GM12873 (cell line): ENCODE measurements at regions not wholly inside any gene's neighbourhood (a gene's known extent, or its start where the extent isn't known, plus 50 kb on each side); places are given as distances from the start of the nearest gene placed in this dataset.

Source experiments
- TF ChIP-seq, protein P1 (sequence below): IDR thresholded peaks from 2 replicates; pipeline ENCODE4 v1.5.1; 2012; ENCODE audit warnings: low read depth, mild to moderate bottlenecking, moderate library complexity, low read length, control low read depth; ENCODE audit not compliant: insufficient read depth; ENCODE audit errors: missing control alignments

DNA sequence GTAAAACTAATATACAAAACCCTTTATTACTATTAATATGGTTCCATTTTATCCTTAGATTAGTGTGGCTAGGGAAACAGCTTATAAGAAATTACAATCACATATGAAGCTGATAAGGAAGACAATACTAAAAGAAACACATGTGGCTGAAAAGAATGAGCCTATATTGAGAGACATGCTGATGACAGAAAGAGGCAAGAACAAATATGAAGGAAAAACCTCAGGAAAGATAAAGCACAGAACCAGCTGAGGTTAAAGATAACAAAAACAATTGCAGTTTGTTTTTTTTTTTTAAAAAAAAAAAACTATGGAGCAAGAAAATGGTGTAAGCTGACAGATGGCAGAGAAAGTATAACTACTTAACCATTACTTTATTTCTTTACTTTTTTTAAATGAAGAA lies 69.2 kb upstream of the OSBPL8 start:
- TF ChIP-seq, protein P1, sequence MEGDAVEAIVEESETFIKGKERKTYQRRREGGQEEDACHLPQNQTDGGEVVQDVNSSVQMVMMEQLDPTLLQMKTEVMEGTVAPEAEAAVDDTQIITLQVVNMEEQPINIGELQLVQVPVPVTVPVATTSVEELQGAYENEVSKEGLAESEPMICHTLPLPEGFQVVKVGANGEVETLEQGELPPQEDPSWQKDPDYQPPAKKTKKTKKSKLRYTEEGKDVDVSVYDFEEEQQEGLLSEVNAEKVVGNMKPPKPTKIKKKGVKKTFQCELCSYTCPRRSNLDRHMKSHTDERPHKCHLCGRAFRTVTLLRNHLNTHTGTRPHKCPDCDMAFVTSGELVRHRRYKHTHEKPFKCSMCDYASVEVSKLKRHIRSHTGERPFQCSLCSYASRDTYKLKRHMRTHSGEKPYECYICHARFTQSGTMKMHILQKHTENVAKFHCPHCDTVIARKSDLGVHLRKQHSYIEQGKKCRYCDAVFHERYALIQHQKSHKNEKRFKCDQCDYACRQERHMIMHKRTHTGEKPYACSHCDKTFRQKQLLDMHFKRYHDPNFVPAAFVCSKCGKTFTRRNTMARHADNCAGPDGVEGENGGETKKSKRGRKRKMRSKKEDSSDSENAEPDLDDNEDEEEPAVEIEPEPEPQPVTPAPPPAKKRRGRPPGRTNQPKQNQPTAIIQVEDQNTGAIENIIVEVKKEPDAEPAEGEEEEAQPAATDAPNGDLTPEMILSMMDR = no peak

DNA sequence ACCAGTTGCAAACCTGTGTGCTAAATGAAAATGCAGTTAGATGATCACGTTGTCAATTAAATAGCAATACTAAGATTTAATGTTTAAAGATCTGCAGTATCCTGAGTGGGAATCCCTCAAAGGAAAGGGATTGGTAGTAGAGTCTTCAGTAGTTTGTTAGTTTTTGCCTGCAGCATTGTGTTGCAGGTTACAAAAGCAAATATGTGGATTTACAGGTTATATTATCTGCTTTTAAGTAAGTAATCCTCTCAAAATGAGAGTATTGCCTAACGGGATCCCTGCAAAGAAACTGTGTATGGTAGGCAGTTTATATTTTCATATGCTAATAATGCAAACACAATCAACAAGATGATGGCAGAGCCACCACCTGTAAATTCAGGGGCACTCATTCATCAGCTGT lies 72.2 kb upstream of the OSBPL8 start:
- TF ChIP-seq, protein P1 = no peak

DNA sequence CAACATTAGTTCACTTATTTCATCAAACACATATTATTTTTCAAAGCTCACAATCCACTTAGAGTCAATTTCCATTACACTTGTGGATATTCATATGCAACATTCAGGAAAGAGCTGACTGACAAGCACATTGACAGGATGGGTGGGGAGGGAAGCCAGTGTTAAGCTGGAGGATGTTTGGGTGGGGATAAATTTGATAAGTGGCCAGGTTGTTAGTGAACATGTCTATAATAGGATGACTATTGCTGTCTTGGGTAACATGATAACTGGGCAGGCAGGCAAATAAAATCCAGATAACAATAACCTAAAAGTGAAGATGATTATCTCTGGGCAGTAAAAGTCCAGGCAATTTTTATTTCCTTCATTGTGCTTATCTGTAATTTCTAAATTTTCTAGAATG lies 73.8 kb upstream of the OSBPL8 start:
- TF ChIP-seq, protein P1 = no peak

DNA sequence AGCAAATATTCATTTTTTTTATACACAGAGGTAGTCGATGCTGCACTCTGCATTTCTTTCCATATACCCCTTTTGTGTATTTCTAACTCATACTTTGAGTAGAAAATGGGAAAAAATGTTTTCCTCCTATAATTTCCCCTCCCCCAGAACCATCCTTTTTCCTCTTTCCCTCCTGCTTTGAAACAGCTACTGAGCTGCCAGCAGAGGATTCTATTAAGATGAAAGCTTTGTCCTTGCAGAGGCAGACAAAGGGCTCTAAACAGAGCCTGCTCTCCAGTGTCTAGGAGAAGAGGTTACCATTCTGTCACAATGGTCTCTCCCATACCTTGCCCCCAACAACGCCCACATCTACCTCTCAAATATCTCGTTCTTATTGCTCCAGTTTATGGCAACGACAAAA lies 74.6 kb upstream of the OSBPL8 start:
- TF ChIP-seq, protein P1 = no peak

DNA sequence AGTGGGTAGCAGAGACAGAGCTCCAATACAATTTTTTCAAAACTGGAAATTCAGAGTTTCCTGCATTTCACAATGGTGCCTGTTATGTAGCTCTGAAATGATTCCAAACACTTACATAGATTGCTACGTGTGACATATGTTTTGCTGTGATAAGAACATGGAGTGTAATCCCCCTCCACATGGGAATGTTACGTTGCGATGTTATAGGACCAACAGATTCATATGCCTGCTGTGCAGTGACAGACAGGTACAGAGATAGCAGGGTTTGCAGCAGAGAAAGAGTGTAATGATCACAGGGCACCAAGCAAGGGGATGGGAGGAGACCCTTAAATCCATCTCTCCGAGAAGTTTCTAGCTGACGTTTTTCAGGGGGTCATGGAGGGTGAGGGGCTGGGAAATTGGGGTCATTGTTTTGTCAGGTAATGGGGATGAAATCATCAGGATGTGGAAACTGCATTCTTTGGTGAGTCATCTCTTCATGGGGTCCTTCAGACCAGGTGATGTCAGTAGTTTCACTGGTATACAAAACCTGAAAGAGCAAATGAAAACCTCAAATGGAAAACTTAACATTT lies 76.6 kb upstream of the OSBPL8 start:
- TF ChIP-seq, protein P1 = no peak

DNA sequence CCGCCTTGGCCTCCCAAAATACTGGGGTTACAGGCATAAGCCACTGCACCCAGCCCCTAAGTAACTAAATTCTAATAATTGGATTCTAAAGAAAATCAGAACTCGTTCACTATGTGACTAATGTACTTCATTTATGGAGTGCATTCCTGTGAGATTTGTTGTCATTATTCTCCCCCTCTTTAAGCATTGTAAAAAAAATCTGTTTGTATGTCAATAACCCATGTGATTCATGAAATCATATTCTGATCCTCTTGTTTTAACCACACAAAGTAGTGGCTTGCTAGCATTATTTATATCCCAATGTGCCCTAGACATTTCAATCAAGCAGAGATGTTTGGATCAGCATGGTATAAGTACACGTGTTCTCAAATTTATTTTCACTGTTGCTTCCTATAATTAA lies 78.2 kb upstream of the OSBPL8 start:
- TF ChIP-seq, protein P1 = no peak

DNA sequence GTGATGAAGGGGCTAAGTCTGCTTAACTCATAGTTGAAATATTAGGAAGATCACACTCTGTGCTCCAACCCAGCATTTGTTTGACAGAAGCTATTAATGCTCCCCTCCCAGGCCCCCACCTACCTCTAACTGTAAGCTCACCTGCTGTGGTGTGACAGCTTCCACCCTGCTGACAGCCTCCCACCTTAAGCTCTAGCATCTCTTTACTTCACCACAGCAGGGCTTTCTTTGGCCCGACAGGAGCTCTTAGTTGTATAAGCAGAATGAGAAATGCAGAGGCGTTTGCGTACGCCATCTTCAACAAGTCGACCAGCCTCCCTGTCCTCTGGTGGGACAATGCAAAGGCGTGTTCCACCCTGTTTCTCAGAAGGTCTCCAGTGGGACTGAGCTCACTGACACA lies 80.1 kb upstream of the OSBPL8 start:
- TF ChIP-seq, protein P1 = no peak
